PC-9 (cell line): ENCODE measurements at regions not wholly inside any gene's neighbourhood (a gene's known extent, or its start where the extent isn't known, plus 50 kb on each side); places are given as distances from the start of the nearest gene placed in this dataset.
"Not testable (repeated sequence)": the region's sequence is repeated elsewhere in the genome, so short reads cannot be mapped to it uniquely, and the experiment has no call there.

Experiments used
- BruUV-seq: library from RNA; stranded (reverse); fragments of 400-500 nt; replicated peaks from 2 replicates; lab custom pipeline; 2021; lab: Mats Ljungman, UMichigan
- CTCF ChIA-PET: fragments of 300-600 bp; sonication (Branson Sonifier 250); formaldehyde crosslinking; loops from one replicate; lab custom pipeline; 2022; ENCODE audit warnings: antibody characterized with exemption; lab: Charles Lee
- POLR2A ChIA-PET: fragments of 300-600 bp; sonication (Branson Sonifier 250); formaldehyde crosslinking; loops from one replicate; lab custom pipeline; 2022; ENCODE audit warnings: antibody characterized with exemption; ENCODE audit not compliant: unreplicated experiment; lab: Charles Lee
- DNase-seq, 2 experiments: peaks; one replicate each; pipeline versions ENCODE4 v3.0.0 to v3.0.0-alpha.2; 2015 to 2022; ENCODE audit warnings: mixed read lengths in 1 of 2
- H2AFZ ChIP-seq: fragments of 200-600 bp; sonication (generic); 2 replicates; pipeline ENCODE4 v1.8.1; 2017; ENCODE audit warnings: antibody characterized with exemption
- H3F3A ChIP-seq: fragments of 200-600 bp; sonication (generic); 2 replicates; pipeline ENCODE4 v1.8.1; 2017; ENCODE audit warnings: antibody characterized with exemption, mild to moderate bottlenecking, low read depth; ENCODE audit not compliant: insufficient read depth
- H3K27ac ChIP-seq: fragments of 200-600 bp; sonication (generic); 2 replicates; pipeline ENCODE4 v1.6.1; 2016; ENCODE audit warnings: mixed run types
- H3K27me3 ChIP-seq: fragments of 200-600 bp; sonication (generic); 2 replicates; pipeline ENCODE4 v1.6.1; 2016; ENCODE audit warnings: low read depth, mixed run types; ENCODE audit not compliant: insufficient read depth
- H3K36me3 ChIP-seq: fragments of 200-600 bp; sonication (generic); 2 replicates; pipeline ENCODE4 v1.6.1; 2016; ENCODE audit warnings: low read depth, mixed run types
- H3K4me1 ChIP-seq: fragments of 200-600 bp; sonication (generic); replicated peaks from 2 replicates; pipeline ENCODE4 v1.6.1; 2016; ENCODE audit warnings: mixed run types; ENCODE audit not compliant: insufficient read depth
- H3K4me2 ChIP-seq: fragments of 200-600 bp; sonication (generic); 2 replicates; pipeline ENCODE4 v1.6.1; 2017; ENCODE audit warnings: mixed run types
- H3K4me3 ChIP-seq: fragments of 200-600 bp; sonication (generic); 2 replicates; pipeline ENCODE4 v1.6.1; 2016; ENCODE audit warnings: mixed run types
- H3K79me2 ChIP-seq: fragments of 200-600 bp; sonication (generic); 2 replicates; pipeline ENCODE4 v1.6.1; 2017; ENCODE audit warnings: low read depth, mixed run types
- H3K9me2 ChIP-seq: fragments of 200-600 bp; sonication (generic); 2 replicates; pipeline ENCODE4 v1.8.1; 2017; ENCODE audit warnings: mild to moderate bottlenecking; ENCODE audit not compliant: insufficient read depth
- H3K9me3 ChIP-seq: fragments of 200-600 bp; sonication (generic); 2 replicates; pipeline ENCODE4 v1.8.1; 2016; ENCODE audit warnings: low read depth; ENCODE audit not compliant: insufficient read depth
- H4K20me1 ChIP-seq: fragments of 200-600 bp; sonication (generic); 2 replicates; pipeline ENCODE4 v1.8.1; 2017; ENCODE audit not compliant: insufficient read depth
- EZH2 ChIP-seq: fragments of 200-600 bp; sonication (generic); IDR thresholded peaks from 2 replicates; pipeline ENCODE4 v1.8.0; 2017; ENCODE audit warnings: antibody characterized with exemption, low read depth
- intact Hi-C: fragments of 100-400 bp; cut with micrococcal nuclease; formaldehyde crosslinking; loops from one replicate; pipeline ENCODE4 v1.10.0; 2022; ENCODE audit not compliant: unreplicated experiment
- TF ChIP-seq, protein P1 (sequence below): fragments of 200-600 bp; sonication (generic); conservative IDR thresholded peaks from 2 replicates; pipeline ENCODE4 v1.6.1; 2017; ENCODE audit warnings: mixed run types, antibody characterized with exemption, mild to moderate bottlenecking, moderate library complexity

- no peak overlapping the region for H3K27ac ChIP-seq
- no peaks in the 10 kb centered on the region; the same call in 1 of the 2 replicates for H3K9me3 ChIP-seq
- H3K79me2 ChIP-seq = no peaks in the 10 kb centered on the region
- ChIA-PET POLR2A (no interaction called here), CTCF (no interaction called here)
- intact Hi-C loops = no loop called here
- no peak for DNase-seq
- H4K20me1 ChIP-seq = no peaks in the 10 kb centered on the region
- no peak overlapping the region for H3K4me2 ChIP-seq
- H3F3A ChIP-seq = no peaks in the 10 kb centered on the region
- H3K9me2 ChIP-seq = no peaks in the 10 kb centered on the region; the same call in 1 of the 2 replicates
- no peaks in the 10 kb centered on the region for H3K4me1 ChIP-seq
- no peak overlapping the region for H2AFZ ChIP-seq
- no peaks in the 10 kb centered on the region for H3K36me3 ChIP-seq
- no TSS peak for BruUV-seq
- no peak overlapping the region for H3K4me3 ChIP-seq
- TF ChIP-seq, protein P1, sequence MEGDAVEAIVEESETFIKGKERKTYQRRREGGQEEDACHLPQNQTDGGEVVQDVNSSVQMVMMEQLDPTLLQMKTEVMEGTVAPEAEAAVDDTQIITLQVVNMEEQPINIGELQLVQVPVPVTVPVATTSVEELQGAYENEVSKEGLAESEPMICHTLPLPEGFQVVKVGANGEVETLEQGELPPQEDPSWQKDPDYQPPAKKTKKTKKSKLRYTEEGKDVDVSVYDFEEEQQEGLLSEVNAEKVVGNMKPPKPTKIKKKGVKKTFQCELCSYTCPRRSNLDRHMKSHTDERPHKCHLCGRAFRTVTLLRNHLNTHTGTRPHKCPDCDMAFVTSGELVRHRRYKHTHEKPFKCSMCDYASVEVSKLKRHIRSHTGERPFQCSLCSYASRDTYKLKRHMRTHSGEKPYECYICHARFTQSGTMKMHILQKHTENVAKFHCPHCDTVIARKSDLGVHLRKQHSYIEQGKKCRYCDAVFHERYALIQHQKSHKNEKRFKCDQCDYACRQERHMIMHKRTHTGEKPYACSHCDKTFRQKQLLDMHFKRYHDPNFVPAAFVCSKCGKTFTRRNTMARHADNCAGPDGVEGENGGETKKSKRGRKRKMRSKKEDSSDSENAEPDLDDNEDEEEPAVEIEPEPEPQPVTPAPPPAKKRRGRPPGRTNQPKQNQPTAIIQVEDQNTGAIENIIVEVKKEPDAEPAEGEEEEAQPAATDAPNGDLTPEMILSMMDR = no peak
- TF ChIP-seq EZH2 = no peak
- H3K27me3 ChIP-seq = no peaks in the 10 kb centered on the region
These were observed 428.5 kb upstream of the RGS18 start for GRCh38 chr1:191729742-191730141.

GRCh38 chr1:191731608-191732302, 426.5 kb upstream of the RGS18 start:
- POLR2A ChIA-PET, H3K4me2 ChIP-seq, H3K79me2 ChIP-seq, H3K4me3 ChIP-seq, H3K27ac ChIP-seq, H3K36me3 ChIP-seq, H3K4me1 ChIP-seq, H2AFZ ChIP-seq, H3K9me2 ChIP-seq, H3K9me3 ChIP-seq, CTCF ChIA-PET, intact Hi-C loops, H3K27me3 ChIP-seq, H4K20me1 ChIP-seq, DNase-seq, BruUV-seq, H3F3A ChIP-seq: not testable (repeated sequence)

GRCh38 chr1:191734321-191734720, 423.9 kb upstream of the RGS18 start:
- Histone ChIP-seq H3K9me2 (no peaks in the 10 kb centered on the region), H3K36me3 (no peaks in the 10 kb centered on the region), H3K79me2 (no peaks in the 10 kb centered on the region), H3K27me3 (no peaks in the 10 kb centered on the region), H3K4me1 (no peaks in the 10 kb centered on the region), H3F3A (no peaks in the 10 kb centered on the region), H4K20me1 (no peaks in the 10 kb centered on the region), H3K9me3 (no peaks in the 10 kb centered on the region; the same call in 1 of the 2 replicates), H3K4me3 (no peak overlapping the region), H3K27ac (no peak overlapping the region), H3K4me2 (no peak overlapping the region), H2AFZ (no peak overlapping the region)
- TF ChIP-seq, protein P1 = no peak
- no peak for TF ChIP-seq EZH2
- no TSS peak for BruUV-seq
- DNase-seq = no peak
- POLR2A ChIA-PET = no interaction called here
- intact Hi-C loops = no loop called here
- CTCF ChIA-PET = no interaction called here

GRCh38 chr1:191739544-191739943, 418.7 kb upstream of the RGS18 start:
- no peaks in the 10 kb centered on the region for H3K9me2 ChIP-seq

More at GRCh38 chr1:191739544-191739943, 418.7 kb upstream of the RGS18 start:
- DNase-seq = no peak
- Histone ChIP-seq H3K4me2 (no peak overlapping the region), H3K36me3 (no peaks in the 10 kb centered on the region), H3K9me3 (no peaks in the 10 kb centered on the region), H3K4me1 (no peaks in the 10 kb centered on the region), H2AFZ (no peak overlapping the region), H4K20me1 (no peaks in the 10 kb centered on the region), H3K27me3 (no peaks in the 10 kb centered on the region), H3F3A (no peaks in the 10 kb centered on the region), H3K4me3 (no peak overlapping the region), H3K27ac (no peak overlapping the region), H3K79me2 (no peaks in the 10 kb centered on the region)
- POLR2A ChIA-PET = no interaction called here
- CTCF ChIA-PET = no interaction called here
- intact Hi-C loops = no loop called here
- BruUV-seq = no TSS peak
- no peak for TF ChIP-seq EZH2
- TF ChIP-seq, protein P1 = no peak
